ENCODE measurements at regions not wholly inside any gene's neighbourhood (a gene's known extent, or its start where the extent isn't known, plus 50 kb on each side); places are given as distances from the start of the nearest gene placed in this dataset.

DNA sequence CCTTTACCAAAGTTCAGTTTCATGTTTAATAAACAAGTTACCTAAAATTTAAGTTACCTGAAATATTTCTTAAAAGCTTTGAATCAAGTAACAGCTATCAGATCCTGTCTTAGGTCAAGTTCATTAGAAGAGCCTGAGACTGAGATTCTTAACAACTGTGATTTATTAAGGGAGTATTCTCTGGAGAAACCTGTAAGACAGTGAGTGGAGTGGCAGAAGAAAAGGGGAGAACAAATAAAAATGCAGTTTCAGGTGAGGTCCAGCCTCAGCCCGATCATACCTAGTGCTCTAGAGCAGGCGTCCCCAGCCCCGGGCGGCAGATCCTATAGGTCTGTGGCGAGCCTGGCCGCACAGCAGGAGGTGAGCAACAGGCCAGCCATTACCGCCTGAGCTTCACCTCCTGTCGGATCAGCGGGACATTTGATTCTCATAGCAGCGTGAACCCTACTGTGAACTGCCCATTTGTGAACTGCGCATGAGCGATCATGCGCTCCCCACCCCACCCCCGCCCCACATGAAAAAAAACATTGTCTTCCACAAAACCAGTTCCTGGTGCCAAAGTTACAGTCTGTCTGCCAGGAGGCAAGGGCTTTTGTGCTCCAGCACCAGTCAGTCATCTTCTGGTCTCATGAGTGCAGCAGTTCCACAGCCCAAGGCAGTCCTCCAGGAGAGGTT, 59.2 kb upstream of the ADGRB3 start:
- H3K9me3 ChIP-seq (replicated peaks), result peaks cover 11% of the 10 kb centered on the region
- H3K27me3 ChIP-seq (ENCODE audit: low read depth), result no peaks in the 10 kb centered on the region
- no peak overlapping the region for H3K27ac ChIP-seq (replicated peaks)
- DNase-seq, result no peak
- intact Hi-C loops (cut with micrococcal nuclease), result no loop called here
- H3K4me1 ChIP-seq, result no peaks in the 10 kb centered on the region
- peak overlapping the region; percentile 17 for H3K4me3 ChIP-seq
- TF ChIP-seq, protein P1, sequence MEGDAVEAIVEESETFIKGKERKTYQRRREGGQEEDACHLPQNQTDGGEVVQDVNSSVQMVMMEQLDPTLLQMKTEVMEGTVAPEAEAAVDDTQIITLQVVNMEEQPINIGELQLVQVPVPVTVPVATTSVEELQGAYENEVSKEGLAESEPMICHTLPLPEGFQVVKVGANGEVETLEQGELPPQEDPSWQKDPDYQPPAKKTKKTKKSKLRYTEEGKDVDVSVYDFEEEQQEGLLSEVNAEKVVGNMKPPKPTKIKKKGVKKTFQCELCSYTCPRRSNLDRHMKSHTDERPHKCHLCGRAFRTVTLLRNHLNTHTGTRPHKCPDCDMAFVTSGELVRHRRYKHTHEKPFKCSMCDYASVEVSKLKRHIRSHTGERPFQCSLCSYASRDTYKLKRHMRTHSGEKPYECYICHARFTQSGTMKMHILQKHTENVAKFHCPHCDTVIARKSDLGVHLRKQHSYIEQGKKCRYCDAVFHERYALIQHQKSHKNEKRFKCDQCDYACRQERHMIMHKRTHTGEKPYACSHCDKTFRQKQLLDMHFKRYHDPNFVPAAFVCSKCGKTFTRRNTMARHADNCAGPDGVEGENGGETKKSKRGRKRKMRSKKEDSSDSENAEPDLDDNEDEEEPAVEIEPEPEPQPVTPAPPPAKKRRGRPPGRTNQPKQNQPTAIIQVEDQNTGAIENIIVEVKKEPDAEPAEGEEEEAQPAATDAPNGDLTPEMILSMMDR (IDR thresholded peaks at IDR 0.05; ENCODE audit: borderline replicate concordance), result no peak
- no peaks in the 10 kb centered on the region for H3K36me3 ChIP-seq

DNA sequence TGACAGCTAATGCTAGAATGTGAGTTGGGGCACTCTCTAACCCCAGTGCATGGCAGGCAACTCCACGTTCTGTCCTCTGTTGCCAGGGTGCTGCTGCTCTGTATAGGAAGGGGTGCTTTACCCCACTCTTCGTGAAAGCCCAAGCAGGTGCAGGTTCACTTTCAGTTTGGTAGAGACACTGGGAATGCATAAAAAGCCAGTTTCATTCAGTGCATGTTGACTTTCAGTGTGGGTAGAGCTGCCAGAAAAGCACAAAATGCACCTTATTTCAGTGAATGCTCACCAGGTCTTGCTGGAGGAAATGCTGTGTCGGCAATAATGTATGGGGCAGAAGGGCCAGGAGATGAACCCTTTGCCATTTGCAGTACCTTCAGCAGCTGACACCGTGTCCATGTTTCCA, 62.1 kb upstream of the ADGRB3 start:
- H3K9me3 ChIP-seq (replicated peaks), result peaks cover 41% of the 10 kb centered on the region
- TF ChIP-seq, protein P1 (IDR thresholded peaks at IDR 0.05; ENCODE audit: borderline replicate concordance), result no peak
- no peak for DNase-seq
- H3K4me1 ChIP-seq, result no peaks in the 10 kb centered on the region
- H3K27me3 ChIP-seq (ENCODE audit: low read depth), result no peaks in the 10 kb centered on the region
- H3K36me3 ChIP-seq, result no peaks in the 10 kb centered on the region
- no peak overlapping the region for H3K4me3 ChIP-seq
- intact Hi-C loops (cut with micrococcal nuclease), result no loop called here
- no peak overlapping the region for H3K27ac ChIP-seq (replicated peaks)

DNA sequence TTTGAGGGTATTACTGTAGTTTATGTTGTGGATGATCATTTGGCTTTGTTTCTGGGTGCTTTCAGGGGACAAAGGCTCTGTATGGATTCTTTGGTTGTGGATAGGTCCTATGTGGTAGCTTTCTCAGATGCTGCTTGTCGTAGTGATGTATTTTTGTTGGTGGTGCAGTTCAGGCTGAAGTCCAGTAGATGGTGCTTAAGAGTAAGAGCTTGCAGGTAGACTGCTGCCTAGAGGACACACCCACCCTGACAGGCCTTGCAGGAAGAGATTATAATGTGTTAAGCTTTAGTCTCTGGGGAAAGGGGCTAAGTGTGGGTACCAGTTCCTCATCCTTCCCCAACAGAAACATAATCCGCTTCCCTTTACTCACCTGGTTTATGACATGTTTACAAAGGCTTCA, 62.6 kb upstream of the ADGRB3 start:
- Histone ChIP-seq H3K27me3 (ENCODE audit: low read depth) (no peaks in the 10 kb centered on the region), H3K4me3 (no peak overlapping the region), H3K36me3 (no peaks in the 10 kb centered on the region), H3K27ac (replicated peaks) (no peak overlapping the region), H3K4me1 (no peaks in the 10 kb centered on the region), H3K9me3 (replicated peaks) (peaks cover 45% of the 10 kb centered on the region)
- no peak for DNase-seq
- intact Hi-C loops (cut with micrococcal nuclease), result no loop called here
- TF ChIP-seq, protein P1 (IDR thresholded peaks at IDR 0.05; ENCODE audit: borderline replicate concordance), result peak; percentile 9

DNA sequence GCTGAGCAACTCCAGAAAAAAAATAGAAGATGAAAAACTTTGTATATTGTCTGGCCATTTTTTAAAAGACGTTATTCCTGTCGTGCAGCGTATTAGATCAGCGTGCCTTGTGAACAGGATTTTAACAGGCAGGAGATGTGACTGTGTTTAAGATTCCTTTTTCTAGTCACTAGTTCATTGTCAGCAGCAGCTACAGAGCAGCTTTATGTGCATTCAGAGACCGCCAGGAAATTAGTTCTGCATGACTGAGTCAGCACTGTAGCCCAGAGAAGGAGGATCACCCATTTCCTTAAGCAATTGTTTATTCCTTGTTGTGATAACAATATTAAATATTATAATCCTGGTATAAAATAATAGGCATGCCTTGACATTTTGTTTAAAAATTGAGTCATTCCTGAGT, 75.4 kb upstream of the ADGRB3 start:
- Histone ChIP-seq H3K9me3 (replicated peaks) (no peaks in the 10 kb centered on the region), H3K4me3 (no peak overlapping the region), H3K36me3 (no peaks in the 10 kb centered on the region), H3K27me3 (ENCODE audit: low read depth) (no peaks in the 10 kb centered on the region), H3K4me1 (no peaks in the 10 kb centered on the region), H3K27ac (replicated peaks) (no peak overlapping the region)
- TF ChIP-seq, protein P1 (IDR thresholded peaks at IDR 0.05; ENCODE audit: borderline replicate concordance), result no peak
- intact Hi-C loops (cut with micrococcal nuclease), result no loop called here
- no peak for DNase-seq

DNA sequence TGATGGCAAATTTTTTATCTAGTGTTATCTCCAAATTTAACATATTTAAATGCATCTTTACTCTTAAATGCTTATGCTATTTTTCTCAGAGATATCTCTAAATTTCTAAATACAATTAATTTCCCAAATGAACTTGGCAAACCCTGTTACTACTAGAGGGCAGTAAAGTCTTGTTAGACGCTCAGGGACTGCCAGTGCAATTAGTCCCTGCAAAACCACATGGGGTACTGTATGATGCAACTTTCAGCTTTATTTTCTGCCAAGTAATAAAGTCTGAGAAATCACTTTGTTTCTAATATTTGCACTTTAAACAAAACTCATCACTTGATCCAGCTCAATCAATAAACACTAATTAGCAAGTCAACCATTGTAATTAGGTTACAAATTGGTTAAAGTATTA, 76.0 kb upstream of the ADGRB3 start:
- Histone ChIP-seq H3K9me3 (replicated peaks) (no peaks in the 10 kb centered on the region), H3K4me3 (no peak overlapping the region), H3K36me3 (no peaks in the 10 kb centered on the region), H3K27me3 (ENCODE audit: low read depth) (no peaks in the 10 kb centered on the region), H3K4me1 (no peaks in the 10 kb centered on the region), H3K27ac (replicated peaks) (no peak overlapping the region)
- TF ChIP-seq, protein P1 (IDR thresholded peaks at IDR 0.05; ENCODE audit: borderline replicate concordance), result no peak
- no peak for DNase-seq
- intact Hi-C loops (cut with micrococcal nuclease), result no loop called here

Data from left ventricle myocardium inferior (tissue), 1 donor.